Fibroblast of peridontal ligament (primary cell): ENCODE measurements at regions not wholly inside any gene's neighbourhood (a gene's known extent, or its start where the extent isn't known, plus 50 kb on each side); places are given as distances from the start of the nearest gene placed in this dataset.

Experiments used
- DNase-seq: peaks from one replicate; pipeline ENCODE4 v3.0.0-alpha.2; 2010; ENCODE audit errors: extremely low read depth

- no peak for DNase-seq
Observed at GRCh38 chr2:71839826-71840225, 307.8 kb downstream of the CYP26B1 start.

- no peak for DNase-seq
Observed at GRCh38 chr2:71834796-71835195, 312.9 kb downstream of the CYP26B1 start.

GRCh38 chr2:71833855-71834560, 313.7 kb downstream of the CYP26B1 start:
- peak; percentile 44 for DNase-seq

- no peak for DNase-seq
Observed at GRCh38 chr2:71833272-71833671, 314.4 kb downstream of the CYP26B1 start.

GRCh38 chr2:71832844-71833243, 314.8 kb downstream of the CYP26B1 start:
- no peak for DNase-seq

GRCh38 chr2:71832388-71832787, 315.3 kb downstream of the CYP26B1 start:
- DNase-seq: no peak

GRCh38 chr2:71831193-71831577, 316.5 kb downstream of the CYP26B1 start:
- DNase-seq: peak; percentile 83

GRCh38 chr2:71830497-71831192, 317.0 kb downstream of the CYP26B1 start:
- peak; percentile 31 for DNase-seq

GRCh38 chr2:71829008-71829407, 318.7 kb downstream of the CYP26B1 start:
- DNase-seq: no peak

GRCh38 chr2:71827973-71828372, 319.7 kb downstream of the CYP26B1 start:
- no peak for DNase-seq

- no peak for DNase-seq
Observed at GRCh38 chr2:71827524-71827901, 320.1 kb downstream of the CYP26B1 start.

- DNase-seq: no peak
Observed at GRCh38 chr2:71826826-71827523, 320.7 kb downstream of the CYP26B1 start.

GRCh38 chr2:71826299-71826698, 321.4 kb downstream of the CYP26B1 start:
- no peak for DNase-seq

GRCh38 chr2:71824436-71824835, 323.2 kb downstream of the CYP26B1 start:
- DNase-seq: no peak

GRCh38 chr2:71823526-71823925, 324.1 kb downstream of the CYP26B1 start:
- no peak for DNase-seq

GRCh38 chr2:71822463-71822862, 325.2 kb downstream of the CYP26B1 start:
- no peak for DNase-seq

- DNase-seq: no peak
Observed at GRCh38 chr2:71821856-71822255, 325.8 kb downstream of the CYP26B1 start.

GRCh38 chr2:71816815-71817214, 330.8 kb downstream of the CYP26B1 start:
- DNase-seq: no peak

- no peak for DNase-seq
Observed at GRCh38 chr2:71815701-71816474, 331.8 kb downstream of the CYP26B1 start.

GRCh38 chr2:71814885-71815284, 332.8 kb downstream of the CYP26B1 start:
- DNase-seq: no peak

GRCh38 chr2:71813807-71814470, 333.7 kb downstream of the CYP26B1 start:
- no peak for DNase-seq

GRCh38 chr2:71813315-71813714, 334.3 kb downstream of the CYP26B1 start:
- DNase-seq: no peak
